Caco-2 (cell line): ENCODE measurements at regions not wholly inside any gene's neighbourhood (a gene's known extent, or its start where the extent isn't known, plus 50 kb on each side); places are given as distances from the start of the nearest gene placed in this dataset.

Experiments used
- BruUV-seq: library from RNA; stranded (reverse); fragments of 400-500 nt; replicated peaks from 2 replicates; lab custom pipeline; 2021; lab: Mats Ljungman, UMichigan
- CTCF ChIA-PET: fragments of 300-600 bp; sonication (Branson Sonifier 250); formaldehyde crosslinking; loops from one replicate; lab custom pipeline; 2022; ENCODE audit warnings: antibody characterized with exemption; lab: Charles Lee
- POLR2A ChIA-PET: fragments of 300-600 bp; sonication (Branson Sonifier 250); formaldehyde crosslinking; loops from one replicate; lab custom pipeline; 2022; ENCODE audit warnings: antibody characterized with exemption; lab: Charles Lee
- DNase-seq, 2 experiments: peaks; one replicate each; pipeline versions ENCODE4 v3.0.0 to v3.0.0-alpha.2; 2020 to 2022
- H3K27me3 ChIP-seq: replicated peaks from 2 replicates; pipeline ENCODE4 v1.6.0; 2011; ENCODE audit warnings: low read length; ENCODE audit not compliant: control insufficient read depth, insufficient read depth
- H3K36me3 ChIP-seq: 2 replicates; pipeline ENCODE4 v1.5.1; 2011; ENCODE audit warnings: low read length; ENCODE audit not compliant: control insufficient read depth, insufficient read depth
- H3K4me1 ChIP-seq: fragments of 250-450 bp; sonication (Bioruptor Pico); 2 replicates; pipeline ENCODE4 v1.5.1; 2020; ENCODE audit warnings: mild to moderate bottlenecking
- H3K4me3 ChIP-seq: 2 replicates; pipeline ENCODE4 v1.5.1; 2011; ENCODE audit warnings: low read depth, mild to moderate bottlenecking, control low read depth, low read length
- H3K9me3 ChIP-seq: fragments of 250-450 bp; sonication (Bioruptor Pico); 2 replicates; pipeline ENCODE4 v1.5.1; 2020; ENCODE audit warnings: mild to moderate bottlenecking, moderate library complexity
- H3K27ac Mint-ChIP-seq: one replicate; pipeline ENCODE4 v1.8.0; 2022; ENCODE audit warnings: mixed read lengths; ENCODE audit not compliant: unreplicated experiment
- H3K27me3 Mint-ChIP-seq: one replicate; pipeline ENCODE4 v1.8.0; 2022; ENCODE audit warnings: mixed read lengths; ENCODE audit not compliant: insufficient read depth, unreplicated experiment
- H3K36me3 Mint-ChIP-seq: one replicate; pipeline ENCODE4 v1.8.0; 2022; ENCODE audit warnings: mild to moderate bottlenecking, mixed read lengths; ENCODE audit not compliant: insufficient read depth, unreplicated experiment
- H3K4me1 Mint-ChIP-seq: one replicate; pipeline ENCODE4 v1.8.0; 2022; ENCODE audit warnings: low read depth, mixed read lengths; ENCODE audit not compliant: unreplicated experiment
- H3K4me3 Mint-ChIP-seq: one replicate; pipeline ENCODE4 v1.8.0; 2022; ENCODE audit warnings: mild to moderate bottlenecking, moderate library complexity, mixed read lengths; ENCODE audit not compliant: unreplicated experiment
- H3K9me3 Mint-ChIP-seq: one replicate; pipeline ENCODE4 v1.8.0; 2022; ENCODE audit warnings: mixed read lengths; ENCODE audit not compliant: unreplicated experiment
- intact Hi-C: fragments of 100-400 bp; cut with micrococcal nuclease; formaldehyde crosslinking; loops from one replicate; pipeline ENCODE4 v1.10.0; 2022; ENCODE audit not compliant: unreplicated experiment
- TF ChIP-seq, protein P1 (sequence below), 2 experiments: fragments of 200-600 bp in 1 of 2; IDR thresholded peaks; 1 replicate in 1 of 2; 2 replicates in 1 of 2; pipeline versions ENCODE4 v1.5.1 to v1.8.0; 2011 to 2022; ENCODE audit warnings: antibody characterized with exemption in 1 of 2, control low read depth in 1 of 2, inconsistent platforms in 1 of 2, low read depth in 1 of 2, low read length in 1 of 2, mild to moderate bottlenecking in 1 of 2, moderate library complexity in 1 of 2; ENCODE audit not compliant: insufficient read depth in 1 of 2, severe bottlenecking in 1 of 2, unreplicated experiment in 1 of 2

- Mint-ChIP-seq H3K4me1 (no peaks in the 10 kb centered on the region), H3K9me3 (no peaks in the 10 kb centered on the region), H3K4me3 (no peak overlapping the region), H3K36me3 (no peaks in the 10 kb centered on the region), H3K27me3 (no peaks in the 10 kb centered on the region), H3K27ac (no peak overlapping the region)
- Histone ChIP-seq H3K4me1 (peaks cover 9% of the 10 kb centered on the region; the same call in 1 of the 2 replicates), H3K36me3 (no peaks in the 10 kb centered on the region), H3K9me3 (no peaks in the 10 kb centered on the region), H3K4me3 (no peak overlapping the region), H3K27me3 (no peaks in the 10 kb centered on the region)
- no peak for DNase-seq
- TF ChIP-seq, protein P1, sequence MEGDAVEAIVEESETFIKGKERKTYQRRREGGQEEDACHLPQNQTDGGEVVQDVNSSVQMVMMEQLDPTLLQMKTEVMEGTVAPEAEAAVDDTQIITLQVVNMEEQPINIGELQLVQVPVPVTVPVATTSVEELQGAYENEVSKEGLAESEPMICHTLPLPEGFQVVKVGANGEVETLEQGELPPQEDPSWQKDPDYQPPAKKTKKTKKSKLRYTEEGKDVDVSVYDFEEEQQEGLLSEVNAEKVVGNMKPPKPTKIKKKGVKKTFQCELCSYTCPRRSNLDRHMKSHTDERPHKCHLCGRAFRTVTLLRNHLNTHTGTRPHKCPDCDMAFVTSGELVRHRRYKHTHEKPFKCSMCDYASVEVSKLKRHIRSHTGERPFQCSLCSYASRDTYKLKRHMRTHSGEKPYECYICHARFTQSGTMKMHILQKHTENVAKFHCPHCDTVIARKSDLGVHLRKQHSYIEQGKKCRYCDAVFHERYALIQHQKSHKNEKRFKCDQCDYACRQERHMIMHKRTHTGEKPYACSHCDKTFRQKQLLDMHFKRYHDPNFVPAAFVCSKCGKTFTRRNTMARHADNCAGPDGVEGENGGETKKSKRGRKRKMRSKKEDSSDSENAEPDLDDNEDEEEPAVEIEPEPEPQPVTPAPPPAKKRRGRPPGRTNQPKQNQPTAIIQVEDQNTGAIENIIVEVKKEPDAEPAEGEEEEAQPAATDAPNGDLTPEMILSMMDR (IDR thresholded peaks at IDR 0.05; ENCODE audit: insufficient read depth in 1 of 2, low read depth in 1 of 2, low read length in 1 of 2, severe bottlenecking in 1 of 2, unreplicated experiment in 1 of 2), result no peak
- intact Hi-C loops, result no loop called here
- BruUV-seq, result no TSS peak
- POLR2A ChIA-PET, result no interaction called here
- CTCF ChIA-PET, result no interaction called here
These were observed 144.7 kb upstream of the FUT8 start for GRCh38 chr14:65267856-65268255.

DNA sequence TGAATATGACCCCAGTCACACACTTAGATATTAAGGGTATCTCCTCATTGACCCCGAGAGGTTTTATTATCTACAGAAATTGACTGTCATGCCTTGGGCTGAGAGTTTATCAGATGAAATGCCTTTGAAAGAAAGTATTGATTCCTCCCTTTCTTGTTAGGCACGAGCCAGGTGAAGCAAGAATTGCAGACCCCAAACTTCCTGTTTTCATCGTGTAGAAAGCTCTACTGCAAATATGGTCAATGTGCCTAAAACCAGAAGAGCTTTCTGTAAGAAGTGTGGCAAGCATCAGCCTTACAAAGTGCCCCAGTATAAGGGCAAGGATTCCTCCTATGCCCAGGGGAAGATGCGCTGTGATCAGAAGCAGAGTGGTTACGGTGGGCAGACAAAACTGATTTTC, 143.9 kb upstream of the FUT8 start:
- Histone ChIP-seq H3K9me3 (no peaks in the 10 kb centered on the region), H3K27me3 (no peaks in the 10 kb centered on the region), H3K36me3 (no peaks in the 10 kb centered on the region), H3K4me3 (no peak overlapping the region), H3K4me1 (peaks cover 9% of the 10 kb centered on the region)
- CTCF ChIA-PET, result no interaction called here
- POLR2A ChIA-PET, result no interaction called here
- no peaks in the 10 kb centered on the region for H3K27me3 Mint-ChIP-seq
- BruUV-seq, result no TSS peak
- intact Hi-C loops, result no loop called here
- no peaks in the 10 kb centered on the region for H3K36me3 Mint-ChIP-seq
- TF ChIP-seq, protein P1 (IDR thresholded peaks at IDR 0.05; ENCODE audit: insufficient read depth in 1 of 2, low read depth in 1 of 2, low read length in 1 of 2, severe bottlenecking in 1 of 2, unreplicated experiment in 1 of 2), result no peak
- H3K9me3 Mint-ChIP-seq, result no peaks in the 10 kb centered on the region
- no peak overlapping the region for H3K27ac Mint-ChIP-seq
- DNase-seq, result no peak
- H3K4me1 Mint-ChIP-seq, result peaks cover 2% of the 10 kb centered on the region
- no peak overlapping the region for H3K4me3 Mint-ChIP-seq

GRCh38 chr14:65269732-65270131, 142.8 kb upstream of the FUT8 start:
- TF ChIP-seq, protein P1 (IDR thresholded peaks at IDR 0.05; ENCODE audit: insufficient read depth in 1 of 2, low read depth in 1 of 2, low read length in 1 of 2, severe bottlenecking in 1 of 2, unreplicated experiment in 1 of 2), result no peak
- Histone ChIP-seq H3K4me3 (no peak overlapping the region), H3K4me1 (peaks cover 20% of the 10 kb centered on the region), H3K27me3 (no peaks in the 10 kb centered on the region), H3K9me3 (no peaks in the 10 kb centered on the region), H3K36me3 (no peaks in the 10 kb centered on the region)
- H3K27me3 Mint-ChIP-seq, result no peaks in the 10 kb centered on the region
- H3K4me1 Mint-ChIP-seq, result peaks cover 6% of the 10 kb centered on the region
- H3K4me3 Mint-ChIP-seq, result no peak overlapping the region
- CTCF ChIA-PET, result no interaction called here
- no peak overlapping the region for H3K27ac Mint-ChIP-seq
- DNase-seq, result no peak
- POLR2A ChIA-PET, result no interaction called here
- no TSS peak for BruUV-seq
- no peaks in the 10 kb centered on the region for H3K9me3 Mint-ChIP-seq
- no peaks in the 10 kb centered on the region for H3K36me3 Mint-ChIP-seq
- intact Hi-C loops, result no loop called here
